ENCODE measurements at regions not wholly inside any gene's neighbourhood (a gene's known extent, or its start where the extent isn't known, plus 50 kb on each side); places are given as distances from the start of the nearest gene placed in this dataset.

GRCh38 chr10:30553626-30554439 lies 75.7 kb downstream of the LYZL2 start:
- no peak for TF ChIP-seq CTCF (IDR thresholded peaks at IDR 0.05)

GRCh38 chr10:30553018-30553625 lies 76.4 kb downstream of the LYZL2 start:
- TF ChIP-seq CTCF (IDR thresholded peaks at IDR 0.05), result no peak

GRCh38 chr10:30550967-30551815 lies 78.4 kb downstream of the LYZL2 start:
- no peak for TF ChIP-seq CTCF (IDR thresholded peaks at IDR 0.05)

- TF ChIP-seq CTCF (IDR thresholded peaks at IDR 0.05), result no peak
Measured at GRCh38 chr10:30546511-30546910, 83.0 kb downstream of the LYZL2 start.

GRCh38 chr10:30542895-30543288 lies 86.7 kb downstream of the LYZL2 start:
- no peak for TF ChIP-seq CTCF (IDR thresholded peaks at IDR 0.05)

GRCh38 chr10:30542001-30542894 lies 87.3 kb downstream of the LYZL2 start:
- no peak for TF ChIP-seq CTCF (IDR thresholded peaks at IDR 0.05)

GRCh38 chr10:30540276-30540675 lies 89.3 kb downstream of the LYZL2 start:
- TF ChIP-seq CTCF (IDR thresholded peaks at IDR 0.05), result no peak

Measured in LNCAP (cell line).